Fibroblast of skin of back (primary cell): ENCODE measurements at regions not wholly inside any gene's neighbourhood (a gene's known extent, or its start where the extent isn't known, plus 50 kb on each side); places are given as distances from the start of the nearest gene placed in this dataset.
A peak's percentile ranks its signal among the peaks of the same experiment; 100 is the strongest.
"Not testable (repeated sequence)": the region's sequence is repeated elsewhere in the genome, so short reads cannot be mapped to it uniquely, and the experiment has no call there.

ENCODE experiments used
- DNase-seq: peaks from one replicate; pipeline ENCODE4 v3.0.0-alpha.2; 2013

DNA sequence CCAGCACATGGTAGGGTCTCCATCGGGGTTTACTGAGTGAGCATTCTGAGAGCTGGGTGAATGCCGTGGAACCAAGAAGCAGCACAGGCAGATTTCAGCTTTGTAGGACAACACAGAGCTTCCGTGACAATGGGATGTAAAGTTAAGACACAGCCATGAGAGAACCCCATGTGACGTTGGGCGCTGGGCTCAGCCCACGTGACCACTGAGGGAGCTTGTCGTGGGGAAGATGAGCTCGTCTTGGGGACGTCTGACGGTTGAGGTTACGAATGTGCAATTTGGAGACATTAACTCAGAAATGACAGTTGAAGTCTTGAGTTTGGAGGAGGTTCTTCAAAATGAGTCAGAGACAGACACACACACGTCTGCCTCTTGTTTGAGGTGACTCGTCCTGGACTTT lies 51.5 kb upstream of the MUC20 start:
- DNase-seq: not testable (repeated sequence)

DNA sequence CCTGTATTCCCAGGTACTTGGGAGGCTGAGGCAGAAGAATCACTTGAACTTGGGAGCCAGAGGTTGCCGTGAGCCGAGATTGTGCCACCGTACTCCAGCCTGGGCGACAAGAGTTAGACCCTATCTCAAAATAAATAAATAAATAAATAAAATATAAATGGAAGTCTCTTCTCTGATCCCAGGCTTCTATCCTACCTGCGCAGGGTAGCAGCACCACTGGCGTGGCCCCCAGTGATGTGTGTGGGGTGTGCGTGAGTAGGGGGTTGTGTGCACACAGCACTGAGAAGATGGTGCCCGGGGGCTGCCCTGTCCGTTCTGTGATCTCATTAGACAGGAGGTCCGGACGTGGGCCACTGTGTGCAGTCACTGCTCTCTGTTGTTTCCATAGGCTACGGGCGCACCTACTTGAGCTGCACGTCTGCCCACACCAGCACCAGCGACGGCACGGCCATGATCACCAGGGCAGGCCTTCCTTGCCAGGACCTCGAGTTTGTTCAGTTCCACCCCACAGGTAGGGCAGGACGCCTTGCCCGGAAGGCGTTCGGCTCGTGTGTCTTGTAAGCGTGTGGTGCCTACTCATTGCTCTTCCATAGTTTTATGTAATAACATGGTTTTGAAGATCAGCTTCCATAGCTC lies 52.5 kb upstream of the MUC20 start:
- DNase-seq: not testable (repeated sequence)

DNA sequence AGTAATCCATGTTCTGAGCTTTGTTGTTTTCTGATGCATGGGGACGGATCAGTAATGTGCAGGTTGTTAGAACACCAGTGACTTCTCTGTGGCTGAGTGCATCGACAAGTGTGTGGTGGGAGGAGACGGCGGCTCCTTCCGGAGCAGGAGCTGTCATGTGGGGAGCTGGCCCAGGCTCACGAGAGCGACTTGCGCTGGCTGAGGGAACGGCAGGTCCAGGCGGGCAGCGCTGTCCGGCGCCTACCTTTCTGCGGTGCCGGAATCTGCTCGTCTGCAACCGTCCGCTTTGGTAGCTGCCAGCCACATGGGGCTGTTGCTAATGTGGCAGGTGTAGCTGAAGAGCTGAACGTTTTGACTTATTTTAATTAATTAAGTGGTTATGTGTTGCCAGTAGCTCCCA lies 55.5 kb upstream of the MUC20 start:
- not testable (repeated sequence) for DNase-seq

DNA sequence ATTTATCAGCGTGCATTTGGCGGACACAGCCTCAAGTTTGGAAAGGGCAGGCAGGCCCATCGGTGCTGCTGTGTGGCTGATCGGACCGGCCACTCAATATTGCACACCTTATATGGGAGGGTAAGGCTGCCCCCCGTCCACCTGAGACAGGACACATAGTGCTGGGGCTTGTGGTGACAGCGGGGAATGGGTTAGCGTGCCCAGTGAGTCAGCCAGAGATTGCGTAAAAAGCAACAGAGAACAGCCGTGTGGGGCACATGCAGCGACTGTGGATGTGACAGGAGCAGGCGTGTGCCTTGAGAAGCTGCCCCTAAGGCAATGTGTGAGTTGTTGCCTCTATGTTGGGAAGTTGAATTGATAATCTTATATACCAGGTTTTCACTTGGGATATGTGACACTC lies 56.6 kb upstream of the MUC20 start:
- DNase-seq: not testable (repeated sequence)

DNA sequence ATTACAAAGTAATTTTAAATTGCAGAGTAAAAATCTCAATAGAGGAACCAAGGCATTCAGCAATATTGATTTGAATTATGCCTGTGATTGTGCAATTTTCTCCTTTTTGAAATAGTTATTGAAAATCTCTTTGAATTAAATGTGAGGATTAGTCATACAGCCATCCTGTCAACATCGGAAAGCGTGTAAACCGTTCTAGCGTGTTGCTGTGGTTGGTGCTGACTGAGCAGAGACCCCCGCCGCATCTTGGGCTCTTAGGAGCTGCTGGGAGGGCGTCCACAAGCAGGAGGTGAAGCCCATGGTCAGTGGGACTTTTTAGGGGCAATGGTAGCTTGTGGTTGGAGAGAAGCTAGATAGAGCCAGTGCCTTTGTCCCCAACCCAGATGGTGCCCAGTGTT lies 61.6 kb upstream of the MUC20 start:
- not testable (repeated sequence) for DNase-seq

DNA sequence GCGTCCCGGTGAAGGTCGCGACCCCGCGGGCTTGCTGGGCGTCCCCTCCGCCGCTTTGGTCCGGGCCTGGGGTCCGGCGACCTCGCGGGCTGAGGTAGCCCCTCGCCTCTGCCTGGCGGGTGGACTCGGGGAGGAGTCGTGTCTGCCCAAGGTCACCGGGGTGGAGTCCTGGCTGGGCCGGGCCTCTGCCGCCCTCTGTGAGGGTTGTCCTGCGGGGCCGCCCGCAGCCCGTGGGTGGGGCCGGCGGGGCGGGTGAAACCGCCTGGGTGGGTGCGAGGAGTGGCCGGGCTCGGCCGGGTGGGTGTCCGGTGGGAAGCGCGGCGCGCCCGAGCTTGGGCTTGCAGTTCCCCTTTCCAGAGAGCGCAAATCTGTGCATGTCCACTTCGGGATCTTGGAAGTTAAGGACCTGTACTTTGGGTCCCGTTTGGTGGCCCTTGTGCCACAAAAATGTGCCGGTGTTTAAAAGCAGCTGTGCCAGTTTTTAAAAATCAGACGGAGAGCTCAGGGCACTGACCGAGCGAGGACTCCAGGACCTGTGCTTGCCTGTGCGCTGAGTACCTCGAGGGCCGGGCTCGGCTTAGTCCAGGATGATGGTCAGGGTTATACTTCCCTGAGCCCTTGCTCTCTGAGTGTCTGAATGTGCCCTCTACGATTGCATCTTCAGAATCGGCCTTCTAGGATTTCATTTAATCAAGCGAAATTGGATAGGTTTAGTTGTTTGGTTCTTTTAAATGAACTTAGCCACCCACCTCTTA lies 62.2 kb upstream of the MUC20 start:
- not testable (repeated sequence) for DNase-seq

DNA sequence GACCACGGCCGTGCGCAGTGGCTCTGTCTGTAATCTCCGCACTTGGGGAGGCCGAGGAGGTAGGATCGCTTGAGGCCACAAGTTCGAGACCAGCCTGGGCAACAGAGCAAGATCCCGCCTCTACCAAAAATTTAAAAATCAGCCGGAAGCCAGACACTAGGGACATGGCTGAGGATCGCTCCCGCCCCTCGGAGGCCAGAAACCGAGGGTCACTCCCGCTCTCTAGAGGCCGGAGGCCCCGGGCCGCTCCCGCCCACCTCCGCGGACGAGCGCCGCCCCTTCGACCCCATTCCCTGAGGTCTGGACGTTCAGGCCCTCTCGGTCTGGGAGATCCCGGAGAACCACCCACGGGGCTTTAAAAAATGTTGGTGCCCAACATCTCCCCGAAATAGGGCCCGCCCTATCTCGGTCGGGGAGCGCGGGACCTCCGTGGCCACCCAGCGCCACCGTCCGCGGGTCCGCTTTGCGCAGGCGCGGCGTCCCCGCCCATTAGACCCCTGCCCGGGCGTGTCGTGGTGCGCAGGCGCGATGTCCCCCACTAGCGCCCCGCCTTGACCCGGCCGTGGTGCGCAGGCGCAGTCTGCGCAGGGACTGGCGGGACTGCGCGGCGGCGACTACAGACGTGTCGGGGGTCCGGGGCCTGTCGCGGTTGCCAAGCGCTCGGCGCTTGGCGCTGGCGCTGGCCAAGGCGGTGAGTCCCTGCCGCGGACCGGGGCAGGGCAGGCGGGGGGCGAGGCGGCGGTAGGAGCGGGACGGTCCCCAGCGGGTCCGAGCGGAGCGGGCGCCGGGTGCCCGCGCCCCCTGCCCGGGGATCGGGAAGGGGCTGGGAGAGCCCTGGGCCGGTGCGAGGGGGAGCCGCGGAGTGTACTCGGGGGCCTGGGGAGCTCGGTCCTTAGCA lies 63.1 kb upstream of the MUC20 start:
- peak; percentile 67 for DNase-seq

DNA sequence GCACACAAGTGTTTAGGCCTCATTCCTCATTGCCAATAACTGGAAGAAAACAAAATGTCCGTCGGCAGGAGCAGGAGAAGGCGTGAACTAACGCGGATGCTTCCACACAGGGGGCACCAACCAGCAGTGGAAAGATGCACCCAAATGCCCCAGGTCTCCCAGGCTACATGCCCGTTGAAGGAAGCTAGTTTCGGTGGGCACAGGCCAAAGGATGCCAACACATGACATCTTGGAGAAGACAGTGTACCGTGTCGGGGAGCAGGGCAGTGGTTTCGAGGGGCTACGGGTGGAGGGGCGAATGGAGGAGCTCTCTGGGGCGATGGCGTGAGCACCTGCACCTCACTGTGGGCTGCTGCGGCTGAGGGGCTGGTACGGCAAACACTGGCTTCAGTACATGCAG lies 64.7 kb upstream of the MUC20 start:
- DNase-seq: not testable (repeated sequence)

DNA sequence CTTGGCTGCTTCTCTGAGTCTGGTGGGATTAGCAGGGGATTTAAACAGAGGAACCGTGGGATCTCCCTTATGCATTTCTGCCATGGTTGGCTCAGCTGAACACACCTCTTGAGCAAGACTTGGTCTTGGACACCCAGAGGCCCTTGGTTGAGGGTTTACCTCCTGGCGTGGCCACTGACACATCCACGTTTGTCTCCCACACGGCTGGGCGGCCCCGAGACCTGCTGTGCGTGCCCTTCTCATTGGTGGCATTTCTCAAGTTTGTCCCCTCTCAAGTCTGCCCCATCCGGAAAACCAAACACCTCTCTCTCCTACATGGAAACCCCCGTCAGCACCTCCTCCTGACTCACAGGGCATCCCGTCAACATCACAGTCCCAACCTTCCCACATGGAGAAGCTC lies 66.0 kb upstream of the MUC20 start:
- not testable (repeated sequence) for DNase-seq

DNA sequence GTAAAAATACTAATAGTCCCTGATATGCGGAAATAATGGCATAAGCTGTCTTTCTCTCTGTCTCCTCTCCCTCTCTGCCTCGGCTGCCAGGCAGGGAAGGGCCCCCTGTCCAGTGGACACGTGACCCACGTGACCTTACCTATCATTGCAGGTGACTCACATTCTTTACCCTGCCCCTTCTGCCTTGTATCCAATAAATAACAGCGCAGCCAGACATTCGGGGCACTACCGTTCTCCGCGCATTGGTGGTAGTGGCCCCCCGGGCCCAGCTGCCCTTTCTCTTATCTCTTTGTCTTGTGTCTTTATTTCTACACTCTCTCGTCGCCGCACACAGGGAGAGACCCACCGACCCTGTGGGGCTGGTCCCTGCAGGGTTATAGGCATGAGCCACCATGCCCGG lies 66.6 kb upstream of the MUC20 start:
- not testable (repeated sequence) for DNase-seq

DNA sequence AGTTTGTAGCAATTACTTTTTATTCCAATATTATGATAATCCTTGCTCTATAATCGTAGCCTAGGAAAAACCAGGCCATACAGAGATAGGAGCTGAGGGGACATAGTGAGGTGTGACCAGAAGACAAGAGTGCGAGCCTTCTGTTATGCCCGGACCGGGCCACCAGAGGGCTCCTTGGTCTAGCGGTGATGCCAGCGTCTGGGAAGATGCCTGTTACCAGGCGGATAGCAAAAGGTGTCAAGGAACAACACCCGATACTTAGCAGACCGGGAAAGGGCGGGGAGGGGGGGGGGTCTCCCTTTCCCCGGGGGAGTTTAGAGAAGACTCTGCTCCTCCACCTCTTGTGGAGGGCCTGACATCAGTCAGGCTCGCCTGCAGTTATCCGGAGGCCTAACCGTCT lies 67.1 kb upstream of the MUC20 start:
- DNase-seq: peak; percentile 8

DNA sequence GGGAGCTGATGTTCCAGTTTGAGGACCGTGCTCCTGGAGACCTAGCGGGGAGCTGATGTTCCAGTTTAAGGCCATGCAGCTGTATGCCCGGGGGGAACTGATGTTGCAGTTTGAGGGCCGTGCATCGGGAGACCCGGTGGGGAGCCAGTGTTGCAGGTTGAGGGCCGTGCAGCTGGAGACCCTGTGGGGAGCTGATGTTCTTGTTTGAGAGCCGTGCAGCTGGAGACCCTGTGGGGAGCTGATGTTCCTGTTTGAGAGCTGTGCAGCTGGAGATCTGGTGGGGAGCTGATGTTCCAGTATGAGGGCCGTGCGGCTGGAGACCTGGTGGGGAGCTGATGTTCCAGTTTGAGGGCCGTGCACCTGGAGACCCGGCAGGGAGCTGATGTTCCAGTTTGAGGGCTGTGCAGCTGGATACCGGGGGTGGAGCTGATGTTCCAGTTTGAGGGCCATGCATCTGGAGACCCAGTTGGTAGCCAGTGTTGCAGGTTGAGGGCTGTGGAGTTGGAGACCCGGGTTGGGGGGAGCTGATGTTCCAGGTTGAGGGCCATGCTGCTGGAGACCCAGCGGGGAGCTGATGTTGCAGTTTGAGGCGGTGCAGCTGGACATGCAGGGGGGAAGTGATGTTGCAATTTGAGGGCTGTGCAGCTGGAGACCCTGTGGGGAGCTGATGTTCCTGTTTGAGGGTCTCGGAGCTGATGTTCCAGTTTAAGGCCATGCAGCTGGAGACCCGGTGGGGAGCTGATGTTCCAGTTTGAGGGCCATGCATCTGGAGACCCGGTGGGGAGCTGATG lies 64.4 kb upstream of the APOD start:
- not testable (repeated sequence) for DNase-seq

DNA sequence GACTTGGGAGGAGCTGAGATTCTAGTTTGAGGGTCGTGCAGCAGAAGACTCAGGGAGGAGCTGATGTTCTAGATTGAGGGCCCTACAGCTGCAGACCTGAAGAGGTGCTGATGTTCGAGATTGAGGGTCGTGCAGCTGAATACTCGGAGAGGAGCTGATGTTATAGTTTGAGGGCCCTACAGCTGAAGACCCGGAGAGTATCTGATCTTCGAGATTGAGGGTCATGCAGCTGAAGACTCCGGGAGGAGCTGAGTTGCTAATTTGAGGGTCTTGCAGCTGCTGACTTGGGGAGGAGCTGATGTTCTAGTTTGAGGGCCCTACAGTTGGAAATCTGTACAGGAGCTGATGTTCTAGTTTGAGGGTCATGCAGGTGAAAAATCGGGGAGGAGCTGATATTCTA lies 62.1 kb upstream of the APOD start:
- DNase-seq: not testable (repeated sequence)

DNA sequence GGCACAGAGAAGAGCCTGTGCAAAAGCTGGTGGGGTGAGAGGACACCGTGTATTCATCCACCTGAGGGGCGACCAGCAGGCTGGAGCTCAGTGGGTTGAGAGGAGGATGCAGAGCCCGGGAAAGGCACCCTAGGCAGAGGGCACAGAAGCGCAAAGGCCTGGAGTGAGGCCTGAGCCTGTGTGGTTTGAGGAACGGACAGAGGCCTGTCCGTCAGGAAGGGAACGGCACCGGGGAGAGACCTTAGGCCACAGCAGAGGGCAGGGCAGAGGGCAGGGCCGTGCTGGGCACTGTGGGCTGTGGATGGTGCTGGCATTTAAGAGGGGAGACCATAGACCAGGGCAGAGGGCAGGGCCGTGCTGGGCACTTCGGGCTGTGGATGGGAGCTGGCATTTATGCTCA lies 59.5 kb upstream of the APOD start:
- DNase-seq: not testable (repeated sequence)

DNA sequence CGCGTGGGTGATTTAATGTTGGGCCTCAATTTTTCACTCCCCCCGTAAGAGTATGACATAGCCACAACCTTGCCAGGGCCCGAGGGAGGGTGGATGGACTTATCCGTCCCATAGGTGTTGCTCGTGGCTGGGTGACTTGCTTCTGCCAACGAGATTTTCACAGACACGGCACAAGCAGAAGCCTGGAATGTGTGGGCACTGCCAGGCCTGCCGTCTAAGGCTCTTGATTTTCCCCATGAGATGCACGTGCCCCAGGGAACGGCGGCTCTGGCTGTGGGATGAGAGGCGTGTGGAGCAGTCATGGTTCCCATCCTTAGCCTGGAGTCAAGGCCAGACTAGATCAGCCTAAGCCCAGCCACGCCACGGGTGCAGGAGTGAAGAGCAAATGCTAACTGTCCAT lies 58.6 kb upstream of the APOD start:
- not testable (repeated sequence) for DNase-seq

DNA sequence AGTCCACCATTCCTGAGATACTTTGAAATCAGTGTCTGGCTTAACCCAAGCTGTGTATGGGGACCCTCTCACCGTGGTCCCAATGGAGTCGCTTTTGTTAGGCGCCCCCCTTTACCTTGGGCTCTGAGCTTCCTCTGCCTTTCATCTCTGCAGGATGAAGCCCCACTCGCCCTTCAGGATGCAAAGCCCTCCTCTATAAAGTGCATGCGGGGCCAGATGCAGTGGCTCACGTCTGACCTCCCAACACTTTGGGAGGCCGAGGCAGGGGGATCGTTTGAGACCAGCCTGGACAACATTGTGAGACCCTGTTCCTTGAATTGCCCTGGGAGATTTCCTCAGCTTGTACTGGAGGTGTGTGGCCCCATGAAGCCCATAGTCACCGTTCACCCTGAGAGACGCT lies 54.7 kb upstream of the APOD start:
- not testable (repeated sequence) for DNase-seq

DNA sequence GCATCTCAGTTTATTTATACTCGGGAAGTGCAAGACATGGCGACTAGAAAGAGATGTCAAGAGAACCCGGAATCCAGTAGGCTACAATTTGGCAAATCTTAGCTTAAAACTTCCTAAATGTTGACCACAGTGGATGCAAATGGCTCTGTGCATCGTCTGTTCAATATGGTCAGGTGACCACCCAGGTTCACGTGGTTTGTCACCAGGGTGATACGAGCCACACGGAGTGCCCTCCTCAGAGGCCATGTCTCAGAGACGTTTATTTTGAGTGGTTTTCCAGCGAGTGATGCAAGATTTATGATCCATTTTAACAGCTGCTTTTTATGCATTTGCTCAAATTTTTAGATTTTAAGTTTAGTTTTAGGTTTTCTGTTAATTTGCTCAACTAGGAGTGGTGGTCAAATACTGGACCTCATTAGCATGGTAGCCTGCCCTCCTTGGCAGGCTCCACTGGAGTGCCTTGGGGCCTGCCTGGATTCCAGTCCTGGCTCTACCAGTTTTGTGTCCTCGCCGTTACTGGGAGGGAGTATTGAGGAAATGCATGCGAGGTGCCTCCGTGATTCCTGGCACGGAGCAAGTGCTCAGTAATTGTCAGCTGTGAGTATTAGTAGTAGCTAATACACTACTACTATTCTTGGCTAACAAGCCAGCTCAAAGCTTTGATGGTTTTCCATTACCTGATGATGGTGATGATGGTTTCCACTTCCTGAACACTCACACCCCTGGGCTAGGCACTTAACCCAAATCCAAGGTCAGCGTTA lies 53.9 kb upstream of the APOD start:
- not testable (repeated sequence) for DNase-seq

DNA sequence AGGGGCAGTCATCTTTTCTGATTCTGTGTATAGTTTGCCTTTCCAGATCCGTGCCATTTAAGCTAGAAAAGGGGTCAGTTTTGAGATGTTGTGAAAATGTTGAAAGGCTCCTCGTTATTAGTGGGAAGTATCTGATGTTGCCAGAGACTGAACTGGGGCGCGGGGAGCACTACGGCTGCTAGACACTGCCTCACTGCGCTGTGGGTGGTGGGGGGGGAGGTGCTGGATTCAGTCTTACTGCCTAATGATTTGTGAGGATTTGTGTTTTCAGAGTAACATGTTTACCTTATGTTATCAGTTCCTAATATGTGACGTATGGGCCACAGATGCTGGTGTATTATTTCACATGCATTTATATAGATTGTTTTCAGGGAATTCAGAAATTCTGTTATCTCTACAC lies 53.3 kb upstream of the APOD start:
- DNase-seq: not testable (repeated sequence)

DNA sequence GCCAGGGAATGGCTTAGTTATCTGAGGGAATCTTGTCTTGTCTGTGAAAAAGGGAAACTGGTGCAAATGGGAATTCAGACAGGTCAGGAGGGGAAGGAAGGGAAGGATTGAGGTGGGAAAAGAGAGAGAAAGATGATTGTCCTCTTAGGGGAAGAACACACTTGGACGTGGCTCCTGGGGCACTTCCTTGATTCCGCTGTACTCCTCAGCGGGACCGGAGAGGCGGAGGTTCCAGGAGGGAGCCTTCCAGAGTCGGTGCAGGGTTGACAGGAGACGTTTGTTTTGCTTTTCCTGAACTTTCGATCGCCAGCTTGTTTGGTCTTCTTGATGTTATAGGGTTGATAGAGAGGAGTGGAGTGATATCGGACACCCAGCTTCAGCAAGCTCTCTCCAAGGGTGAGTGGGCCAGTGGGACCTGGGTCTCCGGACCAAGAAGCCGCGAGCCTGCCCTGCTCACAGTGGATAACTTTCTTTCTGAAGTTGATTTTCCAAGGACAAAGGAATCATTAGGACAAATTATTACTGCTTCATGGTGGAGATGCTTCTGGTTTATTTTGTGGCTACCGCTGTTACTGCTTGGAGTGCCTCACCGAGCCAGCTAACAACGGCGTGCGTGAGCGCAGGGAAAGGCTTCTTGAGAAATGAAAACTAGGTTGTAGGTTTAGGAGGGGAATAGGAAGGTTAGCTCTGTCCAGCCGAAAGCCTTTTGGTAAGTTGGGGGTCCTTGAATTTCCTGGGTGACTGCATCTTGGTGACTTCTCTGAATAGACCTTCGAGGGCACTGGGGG lies 52.4 kb upstream of the APOD start:
- not testable (repeated sequence) for DNase-seq

DNA sequence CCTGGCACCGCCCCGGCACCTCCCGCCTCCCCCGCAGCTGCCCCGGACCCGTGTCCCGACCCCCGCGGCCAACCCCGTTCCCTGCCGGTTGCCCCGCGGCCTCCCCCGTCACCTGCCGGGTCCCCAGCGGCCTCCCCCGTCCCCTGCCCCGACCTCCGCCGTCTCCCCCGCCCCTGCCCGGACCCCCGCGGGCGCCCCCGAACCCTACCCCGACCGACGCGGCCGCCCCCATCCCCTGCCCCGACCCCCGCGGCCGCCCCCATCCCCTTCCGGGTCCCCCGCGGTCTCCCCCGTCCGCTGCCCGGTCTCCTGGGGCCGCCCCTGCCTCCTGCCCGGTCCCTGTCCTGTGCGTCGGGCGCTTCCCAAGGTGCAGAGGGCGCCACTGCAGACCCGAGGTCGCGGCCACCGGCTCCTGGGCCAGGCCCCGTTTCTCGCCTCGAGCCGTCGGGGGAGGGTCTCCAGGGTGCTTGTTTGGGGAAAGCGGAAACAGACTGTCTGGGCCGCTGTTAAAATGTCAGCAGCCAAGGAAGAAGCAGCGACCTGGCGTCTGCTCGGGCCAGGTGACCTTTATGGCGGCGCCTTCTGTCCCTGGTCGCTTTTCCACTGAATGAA lies 51.6 kb upstream of the APOD start:
- not testable (repeated sequence) for DNase-seq
